Transverse colon (tissue), 3 donors: ENCODE measurements at regions not wholly inside any gene's neighbourhood (a gene's known extent, or its start where the extent isn't known, plus 50 kb on each side); places are given as distances from the start of the nearest gene placed in this dataset.

ENCODE experiments used
- CTCF ChIP-seq, 5 experiments: fragments of 200-600 bp in 3 of 5; fragments of 450-650 bp in 2 of 5; sonication (generic) in 3 of 5; IDR thresholded peaks; 1 replicate in 2 of 5; 2 replicates in 3 of 5; pipeline ENCODE4 v1.5.1; 2016 to 2017; ENCODE audit warnings: antibody characterized with exemption in 5 of 5, inconsistent platforms in 3 of 5, mild to moderate bottlenecking in 2 of 5, moderate library complexity in 1 of 5
- POLR2A ChIP-seq: fragments of 450-650 bp; IDR thresholded peaks from one replicate; pipeline ENCODE4 v1.6.1; 2016; ENCODE audit warnings: antibody characterized with exemption, mild to moderate bottlenecking, moderate library complexity

- TF ChIP-seq CTCF (IDR thresholded peaks at IDR 0.05), result no peak
- TF ChIP-seq POLR2A, result no peak
Measured at GRCh38 chr13:22144806-22145205, 473.9 kb downstream of the FGF9 start.
